ENCODE measurements at regions not wholly inside any gene's neighbourhood (a gene's known extent, or its start where the extent isn't known, plus 50 kb on each side); places are given as distances from the start of the nearest gene placed in this dataset.

DNA sequence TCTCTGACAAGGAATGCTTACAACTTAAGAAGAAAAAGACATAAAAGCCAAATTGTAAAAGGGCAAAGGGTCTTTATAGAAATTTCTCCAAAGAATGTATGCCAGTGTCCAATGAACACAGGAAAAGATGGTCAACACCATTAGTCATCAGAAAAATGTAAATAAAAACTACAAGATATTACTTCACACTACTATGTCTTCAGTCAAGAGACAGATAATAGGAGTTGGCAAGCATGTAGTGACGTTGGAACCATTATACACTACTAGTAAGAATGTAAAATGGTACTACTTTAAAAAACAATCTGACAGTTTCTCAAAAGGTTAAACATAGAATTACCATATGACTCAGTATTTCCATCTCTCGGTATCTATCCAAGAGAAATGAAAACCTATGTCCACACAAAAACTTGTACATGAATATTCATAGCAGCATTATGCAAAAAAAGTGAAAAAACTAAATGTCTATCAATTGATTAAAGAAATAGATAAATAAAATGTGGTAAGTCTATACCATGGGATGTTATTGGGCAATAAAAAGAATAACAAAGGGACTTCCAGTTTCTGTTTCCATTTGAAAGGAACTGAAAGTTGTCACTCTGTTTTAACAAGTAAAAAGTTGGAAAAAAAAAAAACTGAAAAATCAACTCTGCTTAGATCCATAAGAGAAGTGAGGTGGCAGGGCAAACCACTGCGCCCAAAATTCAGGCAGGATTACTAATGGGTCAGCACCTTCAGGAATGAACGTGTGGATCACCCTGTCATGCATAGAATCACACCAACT, 69.8 kb downstream of the ALG10B start (continued):
- TF ChIP-seq, protein P1, sequence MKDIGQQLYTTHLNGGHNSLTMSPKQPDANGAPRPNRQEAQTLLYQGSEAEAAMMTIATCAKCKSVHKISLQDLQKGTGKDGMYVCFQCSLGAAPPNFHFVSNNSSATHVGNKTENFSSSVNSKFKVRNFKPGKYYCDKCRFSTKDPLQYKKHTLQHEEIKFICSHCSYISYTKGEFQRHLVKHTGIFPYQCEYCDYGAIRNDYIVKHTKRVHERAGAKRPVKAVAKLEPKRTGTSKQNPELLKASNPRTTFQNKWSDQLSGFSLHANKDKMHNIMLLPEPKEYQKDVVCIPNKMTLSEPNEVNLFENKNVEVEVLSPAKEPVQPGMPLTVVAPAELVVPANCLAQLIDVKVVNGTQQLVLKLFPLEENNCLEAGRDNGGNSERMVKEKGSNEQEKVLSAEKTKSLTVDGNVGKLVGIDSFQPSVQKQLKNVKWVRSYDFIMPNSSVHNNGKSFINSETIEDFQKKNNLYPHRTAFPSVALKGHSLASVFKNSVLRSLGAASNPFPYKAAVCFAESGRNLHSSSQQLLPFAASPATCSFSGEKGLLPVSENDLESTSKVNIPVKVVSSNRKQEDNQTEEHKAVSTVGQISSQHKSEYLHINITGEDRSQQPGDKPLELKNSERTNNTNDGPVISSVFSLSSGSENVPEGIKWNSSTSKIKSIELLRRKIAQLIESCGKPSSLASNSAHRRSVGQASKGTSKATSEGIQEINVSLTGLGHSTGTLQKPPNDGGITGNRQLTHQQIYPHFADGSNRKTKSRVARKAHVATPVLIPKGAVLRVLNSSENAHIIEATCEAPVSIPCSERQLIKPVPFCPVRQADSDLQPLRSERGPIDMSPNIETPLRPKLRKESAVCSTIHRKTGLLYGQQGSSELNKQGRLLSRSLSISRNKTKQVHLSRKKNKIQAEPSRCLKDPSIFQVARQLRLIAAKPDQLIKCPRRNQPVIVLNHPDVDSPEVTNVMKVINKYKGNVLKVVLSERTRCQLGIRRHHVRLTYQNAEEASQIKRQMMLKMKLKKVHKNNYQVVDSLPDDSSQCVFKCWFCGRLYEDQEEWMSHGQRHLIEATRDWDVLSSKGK (CRISPR knock-in tag; IDR thresholded peaks at IDR 0.05) = no peak
- no peak for TF ChIP-seq ESRRB (CRISPR knock-in tag; IDR thresholded peaks at IDR 0.05; ENCODE audit: borderline replicate concordance)
- TF ChIP-seq ZNF699 (CRISPR knock-in tag; IDR thresholded peaks at IDR 0.05; ENCODE audit: insufficient replicate concordance) = no peak
- TF ChIP-seq CBFB (CRISPR knock-in tag; IDR thresholded peaks at IDR 0.05) = no peak
- TF ChIP-seq GATAD2A (IDR thresholded peaks at IDR 0.05) = no peak
- no peak for TF ChIP-seq RBM22 (IDR thresholded peaks at IDR 0.05; ENCODE audit: low read depth, low read length, poor library complexity, severe bottlenecking)

DNA sequence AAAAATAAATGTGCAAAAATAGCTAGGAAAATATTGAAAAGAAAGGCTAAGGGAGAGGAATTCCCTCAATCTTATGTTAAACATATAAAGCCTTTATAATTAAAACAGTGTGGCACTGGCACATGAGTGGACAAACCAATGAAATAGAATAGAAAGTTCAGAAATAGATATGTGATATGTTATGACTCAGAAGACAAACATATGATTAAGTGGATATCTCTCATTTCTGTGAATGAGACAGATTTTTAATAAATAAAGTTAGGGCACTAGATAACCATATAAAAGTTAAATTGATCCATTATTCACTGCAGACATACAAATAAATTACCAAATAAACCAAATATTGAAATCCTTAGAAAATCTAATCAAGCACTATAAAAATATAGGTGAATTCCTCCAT, 73.0 kb downstream of the ALG10B start:
- POLR2A ChIA-PET = no interaction called here
- no peak for TF ChIP-seq ZNF830 (CRISPR knock-in tag; IDR thresholded peaks at IDR 0.05)
- no peak for TF ChIP-seq KLF13 (tag; IDR thresholded peaks at IDR 0.05; ENCODE audit: borderline replicate concordance, low read depth)
- no peak for TF ChIP-seq NRF1 (conservative IDR thresholded peaks at IDR 0.05 in 1 of 2, IDR thresholded peaks at IDR 0.05 in 1 of 2)
- TF ChIP-seq, protein P2, sequence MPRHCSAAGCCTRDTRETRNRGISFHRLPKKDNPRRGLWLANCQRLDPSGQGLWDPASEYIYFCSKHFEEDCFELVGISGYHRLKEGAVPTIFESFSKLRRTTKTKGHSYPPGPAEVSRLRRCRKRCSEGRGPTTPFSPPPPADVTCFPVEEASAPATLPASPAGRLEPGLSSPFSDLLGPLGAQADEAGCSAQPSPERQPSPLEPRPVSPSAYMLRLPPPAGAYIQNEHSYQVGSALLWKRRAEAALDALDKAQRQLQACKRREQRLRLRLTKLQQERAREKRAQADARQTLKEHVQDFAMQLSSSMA (CRISPR knock-in tag; IDR thresholded peaks at IDR 0.05) = no peak
- TF ChIP-seq NFIX (CRISPR knock-in tag; IDR thresholded peaks at IDR 0.05; ENCODE audit: low read depth) = no peak
- TF ChIP-seq, protein P3, sequence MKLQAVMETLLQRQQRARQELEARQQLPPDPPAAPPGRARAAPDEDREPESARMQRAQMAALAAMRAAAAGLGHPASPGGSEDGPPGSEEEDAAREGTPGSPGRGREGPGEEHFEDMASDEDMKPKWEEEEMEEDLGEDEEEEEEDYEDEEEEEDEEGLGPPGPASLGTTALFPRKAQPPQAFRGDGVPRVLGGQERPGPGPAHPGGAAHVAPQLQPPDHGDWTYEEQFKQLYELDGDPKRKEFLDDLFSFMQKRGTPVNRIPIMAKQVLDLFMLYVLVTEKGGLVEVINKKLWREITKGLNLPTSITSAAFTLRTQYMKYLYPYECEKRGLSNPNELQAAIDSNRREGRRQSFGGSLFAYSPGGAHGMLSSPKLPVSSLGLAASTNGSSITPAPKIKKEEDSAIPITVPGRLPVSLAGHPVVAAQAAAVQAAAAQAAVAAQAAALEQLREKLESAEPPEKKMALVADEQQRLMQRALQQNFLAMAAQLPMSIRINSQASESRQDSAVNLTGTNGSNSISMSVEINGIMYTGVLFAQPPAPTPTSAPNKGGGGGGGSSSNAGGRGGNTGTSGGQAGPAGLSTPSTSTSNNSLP (IDR thresholded peaks at IDR 0.05; ENCODE audit: borderline replicate concordance, low read depth, low read length) = no peak
- TF ChIP-seq SIRT6 (IDR thresholded peaks at IDR 0.05; ENCODE audit: low read depth, low read length) = no peak
- no peak for TF ChIP-seq SP2 (IDR thresholded peaks at IDR 0.05; ENCODE audit: extremely low read depth, low read depth, low read length, poor library complexity, severe bottlenecking)
- no peak for TF ChIP-seq KLF16 (IDR thresholded peaks at IDR 0.05)

More for the DNA sequence above, 73.0 kb downstream of the ALG10B start:
- Histone ChIP-seq H3K27ac (ENCODE audit: extremely low read depth, low read depth, low read length) (no peak overlapping the region), H3K9ac (ENCODE audit: insufficient read depth in 1 of 2, low read depth in 2 of 2, low read length in 2 of 2) (no peak overlapping the region), H3K4me1 (replicated peaks in 1 of 2; ENCODE audit: control insufficient read depth in 2 of 2, insufficient read depth in 2 of 2, low read length in 2 of 2) (no peaks in the 10 kb centered on the region), H3K4me3 (no peak overlapping the region), H3K36me3 (ENCODE audit: control insufficient read depth, insufficient read depth, low read length) (no peaks in the 10 kb centered on the region), H3K79me2 (ENCODE audit: control insufficient read depth, insufficient read depth, low read length) (no peaks in the 10 kb centered on the region), H3K27me3 (ENCODE audit: control insufficient read depth in 2 of 2, insufficient read depth in 2 of 2, low read length in 2 of 2) (no peaks in the 10 kb centered on the region), H3K9me1 (ENCODE audit: control insufficient read depth, insufficient read depth, low read length) (no peaks in the 10 kb centered on the region), H3K4me2 (ENCODE audit: insufficient read depth, low read length) (no peak overlapping the region), H2AFZ (ENCODE audit: low read depth, low read length) (no peak overlapping the region), H4K20me1 (replicated peaks; ENCODE audit: control insufficient read depth, insufficient read depth, low read length) (no peaks in the 10 kb centered on the region), H3K9me3 (replicated peaks; ENCODE audit: control insufficient read depth, insufficient read depth, low read depth, low read length) (no peaks in the 10 kb centered on the region)
- no peak for FAIRE-seq
- DNase-seq (ENCODE audit: extremely low read depth in 1 of 4, low spot score in 3 of 4) = no peak
- intact Hi-C loops (cut with micrococcal nuclease) = no loop called here
- in situ Hi-C loops (cut with MboI) = no loop called here
- no peak for ATAC-seq
- CTCF ChIA-PET (ENCODE audit: low intra/inter-chr PET ratio) = no interaction called here
- no TSS peak for BruUV-seq (replicated peaks)
